ENCODE measurements at regions not wholly inside any gene's neighbourhood (a gene's known extent, or its start where the extent isn't known, plus 50 kb on each side); places are given as distances from the start of the nearest gene placed in this dataset.

DNA sequence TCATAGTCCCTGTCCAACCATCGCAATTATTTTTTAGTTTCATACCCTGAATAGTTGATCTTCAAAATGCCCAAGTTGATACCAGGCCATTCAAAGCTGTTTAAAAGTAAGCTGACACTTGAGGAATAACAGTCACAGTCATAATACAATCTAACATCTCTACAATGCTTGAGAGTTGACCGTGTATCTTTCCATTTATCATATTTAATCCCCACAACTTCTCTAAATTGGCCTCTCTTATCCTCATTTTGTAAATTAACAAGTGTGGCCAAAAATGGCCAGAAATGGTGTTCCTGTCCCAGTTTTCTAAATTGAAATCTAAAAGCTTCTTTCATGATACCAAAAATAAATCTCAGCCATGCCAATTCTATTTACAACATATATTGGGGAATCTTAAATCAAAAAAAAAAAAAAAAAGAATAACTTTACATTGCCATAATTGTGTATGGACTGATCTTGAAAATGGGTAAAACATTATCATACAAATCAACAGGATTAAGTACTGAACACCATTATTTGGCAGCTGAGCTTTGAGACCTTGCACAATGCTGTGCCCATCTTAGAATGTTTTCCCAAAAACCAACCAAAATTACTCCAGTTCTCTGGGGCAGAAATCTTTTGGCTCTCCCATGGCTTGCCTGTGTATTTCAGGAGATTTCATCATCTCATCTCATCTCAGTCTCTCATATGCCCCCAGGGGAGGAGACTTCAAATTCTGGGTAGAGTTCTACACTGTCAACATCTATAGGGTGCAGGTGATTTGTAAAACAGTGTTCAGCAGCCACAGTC lies 448.7 kb upstream of the JARID2 start:
- H3K9ac ChIP-seq (ENCODE audit: low read depth, low read length) = no peak overlapping the region
- no peaks in the 10 kb centered on the region for H3K9me3 ChIP-seq (ENCODE audit: control insufficient read depth, insufficient read depth, low read length)
- no peaks in the 10 kb centered on the region for H3K36me3 ChIP-seq (ENCODE audit: control insufficient read depth, insufficient read depth, low read length)
- H3K27me3 ChIP-seq (ENCODE audit: control insufficient read depth, insufficient read depth, low read length) = no peaks in the 10 kb centered on the region
- H3K4me1 ChIP-seq (ENCODE audit: control insufficient read depth, insufficient read depth, low read length) = peaks cover 3% of the 10 kb centered on the region
- no peak overlapping the region for H3K4me3 ChIP-seq (ENCODE audit: low read depth, low read length)

DNA sequence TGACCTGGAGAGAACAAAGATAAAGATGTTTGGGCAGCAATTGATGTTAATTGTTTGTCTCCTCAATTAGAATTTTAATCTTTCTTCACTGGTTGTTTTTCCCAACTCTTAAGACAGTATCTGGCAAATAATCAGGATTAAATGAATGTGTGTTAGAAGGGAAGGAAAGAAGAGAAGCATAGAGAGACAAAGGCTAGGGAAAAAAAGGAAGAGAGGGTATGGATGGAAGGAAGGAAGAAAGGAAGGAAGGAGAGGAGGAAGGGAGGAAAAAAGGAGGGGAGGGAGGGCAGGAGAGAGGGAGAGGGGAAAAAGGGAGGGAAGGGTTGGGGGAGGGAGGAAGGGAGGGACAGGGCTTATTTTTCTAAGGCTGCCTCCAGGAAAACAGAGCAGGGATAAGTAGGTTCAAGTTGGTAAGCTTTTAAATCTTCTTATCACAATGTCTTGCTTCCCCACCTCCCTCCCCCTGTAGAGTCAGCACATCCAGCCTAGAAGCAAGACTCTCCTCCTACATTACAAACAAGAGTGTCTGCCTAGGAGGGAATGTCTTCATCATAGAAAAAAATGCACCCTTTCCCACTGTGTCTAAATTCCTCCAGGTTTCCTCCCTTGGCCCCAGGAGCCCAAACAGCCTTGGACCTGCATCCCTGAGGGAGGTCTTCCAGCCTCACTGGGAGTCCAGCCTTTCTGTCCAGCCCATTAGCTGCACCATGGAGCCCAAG lies 447.8 kb upstream of the JARID2 start:
- Histone ChIP-seq H3K36me3 (ENCODE audit: control insufficient read depth, insufficient read depth, low read length) (no peaks in the 10 kb centered on the region), H3K9me3 (ENCODE audit: control insufficient read depth, insufficient read depth, low read length) (no peaks in the 10 kb centered on the region), H3K4me1 (ENCODE audit: control insufficient read depth, insufficient read depth, low read length) (peaks cover 3% of the 10 kb centered on the region), H3K27me3 (ENCODE audit: control insufficient read depth, insufficient read depth, low read length) (no peaks in the 10 kb centered on the region), H3K4me3 (ENCODE audit: low read depth, low read length) (no peak overlapping the region), H3K9ac (ENCODE audit: low read depth, low read length) (no peak overlapping the region)

- Histone ChIP-seq H3K9ac (ENCODE audit: low read depth, low read length) (no peak overlapping the region), H3K4me3 (ENCODE audit: low read depth, low read length) (no peak overlapping the region), H3K9me3 (ENCODE audit: control insufficient read depth, insufficient read depth, low read length) (no peaks in the 10 kb centered on the region), H3K27me3 (ENCODE audit: control insufficient read depth, insufficient read depth, low read length) (no peaks in the 10 kb centered on the region), H3K36me3 (ENCODE audit: control insufficient read depth, insufficient read depth, low read length) (no peaks in the 10 kb centered on the region), H3K4me1 (ENCODE audit: control insufficient read depth, insufficient read depth, low read length) (peaks cover 3% of the 10 kb centered on the region)
Measured at GRCh38 chr6:14798594-14798982, 447.3 kb upstream of the JARID2 start.

DNA sequence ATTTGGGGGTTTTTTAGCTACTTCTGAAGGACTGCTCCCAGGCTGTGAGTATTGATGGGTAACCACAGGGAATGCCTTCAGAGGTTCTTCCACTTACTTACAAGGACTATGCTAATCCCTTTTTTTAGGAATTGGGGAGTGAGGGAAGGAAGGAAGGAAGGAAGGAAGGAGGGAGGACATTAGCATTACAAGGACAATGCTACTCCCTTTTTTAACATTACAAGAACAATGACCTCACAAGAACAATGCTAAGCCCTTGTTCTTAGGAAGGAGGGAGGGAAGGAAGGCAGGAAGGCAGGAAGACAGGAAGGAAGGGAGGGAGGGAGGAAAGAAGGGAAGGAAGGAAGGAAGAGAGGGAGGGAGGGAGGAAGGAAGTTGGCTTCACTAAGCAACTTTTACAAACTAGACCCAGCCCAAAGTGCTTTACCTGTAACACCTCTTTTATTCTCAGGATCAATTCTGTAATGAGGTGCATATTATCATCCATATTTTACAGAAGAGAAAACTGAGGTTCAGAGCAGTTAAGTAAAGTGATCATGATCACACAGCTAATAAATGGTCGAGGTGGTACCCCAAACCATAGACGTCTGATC lies 446.8 kb upstream of the JARID2 start:
- Histone ChIP-seq H3K9ac (ENCODE audit: low read depth, low read length) (no peak overlapping the region), H3K9me3 (ENCODE audit: control insufficient read depth, insufficient read depth, low read length) (no peaks in the 10 kb centered on the region), H3K36me3 (ENCODE audit: control insufficient read depth, insufficient read depth, low read length) (no peaks in the 10 kb centered on the region), H3K4me1 (ENCODE audit: control insufficient read depth, insufficient read depth, low read length) (peaks cover 3% of the 10 kb centered on the region), H3K27me3 (ENCODE audit: control insufficient read depth, insufficient read depth, low read length) (no peaks in the 10 kb centered on the region), H3K4me3 (ENCODE audit: low read depth, low read length) (no peak overlapping the region)

DNA sequence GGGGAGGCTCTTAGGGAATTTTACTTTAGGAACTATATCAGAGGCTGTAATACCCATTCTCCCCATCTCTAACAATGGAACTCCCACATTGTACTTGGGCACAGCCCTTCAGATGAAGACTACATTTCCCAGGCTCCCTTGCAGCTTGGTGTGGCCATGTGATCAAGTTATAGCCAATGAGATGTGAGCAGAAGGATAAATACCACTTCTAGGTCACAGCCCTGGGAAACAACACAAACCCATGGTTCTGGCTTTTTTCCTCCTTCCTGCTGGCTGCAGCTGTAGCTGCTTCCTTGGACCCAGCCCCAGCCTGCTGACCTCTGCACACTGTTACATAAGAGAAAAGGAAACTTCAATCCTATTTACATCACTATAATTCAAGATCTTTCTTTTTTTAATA lies 445.9 kb upstream of the JARID2 start:
- no peak overlapping the region for H3K9ac ChIP-seq (ENCODE audit: low read depth, low read length)
- no peaks in the 10 kb centered on the region for H3K9me3 ChIP-seq (ENCODE audit: control insufficient read depth, insufficient read depth, low read length)
- no peak overlapping the region for H3K4me3 ChIP-seq (ENCODE audit: low read depth, low read length)
- no peaks in the 10 kb centered on the region for H3K36me3 ChIP-seq (ENCODE audit: control insufficient read depth, insufficient read depth, low read length)
- H3K4me1 ChIP-seq (ENCODE audit: control insufficient read depth, insufficient read depth, low read length) = peaks cover 3% of the 10 kb centered on the region
- no peaks in the 10 kb centered on the region for H3K27me3 ChIP-seq (ENCODE audit: control insufficient read depth, insufficient read depth, low read length)

- H3K4me1 ChIP-seq (ENCODE audit: control insufficient read depth, insufficient read depth, low read length) = peaks cover 3% of the 10 kb centered on the region
- no peaks in the 10 kb centered on the region for H3K36me3 ChIP-seq (ENCODE audit: control insufficient read depth, insufficient read depth, low read length)
- no peaks in the 10 kb centered on the region for H3K27me3 ChIP-seq (ENCODE audit: control insufficient read depth, insufficient read depth, low read length)
- H3K4me3 ChIP-seq (ENCODE audit: low read depth, low read length) = no peak overlapping the region
- no peaks in the 10 kb centered on the region for H3K9me3 ChIP-seq (ENCODE audit: control insufficient read depth, insufficient read depth, low read length)
- no peak overlapping the region for H3K9ac ChIP-seq (ENCODE audit: low read depth, low read length)
Measured at GRCh38 chr6:14802514-14803160, 443.2 kb upstream of the JARID2 start.

GRCh38 chr6:14804001-14804784 lies 441.7 kb upstream of the JARID2 start:
- H3K4me1 ChIP-seq (ENCODE audit: control insufficient read depth, insufficient read depth, low read length) = no peaks in the 10 kb centered on the region
- H3K27me3 ChIP-seq (ENCODE audit: control insufficient read depth, insufficient read depth, low read length) = no peaks in the 10 kb centered on the region
- no peak overlapping the region for H3K9ac ChIP-seq (ENCODE audit: low read depth, low read length)
- no peaks in the 10 kb centered on the region for H3K36me3 ChIP-seq (ENCODE audit: control insufficient read depth, insufficient read depth, low read length)
- H3K4me3 ChIP-seq (ENCODE audit: low read depth, low read length) = no peak overlapping the region
- H3K9me3 ChIP-seq (ENCODE audit: control insufficient read depth, insufficient read depth, low read length) = no peaks in the 10 kb centered on the region

DNA sequence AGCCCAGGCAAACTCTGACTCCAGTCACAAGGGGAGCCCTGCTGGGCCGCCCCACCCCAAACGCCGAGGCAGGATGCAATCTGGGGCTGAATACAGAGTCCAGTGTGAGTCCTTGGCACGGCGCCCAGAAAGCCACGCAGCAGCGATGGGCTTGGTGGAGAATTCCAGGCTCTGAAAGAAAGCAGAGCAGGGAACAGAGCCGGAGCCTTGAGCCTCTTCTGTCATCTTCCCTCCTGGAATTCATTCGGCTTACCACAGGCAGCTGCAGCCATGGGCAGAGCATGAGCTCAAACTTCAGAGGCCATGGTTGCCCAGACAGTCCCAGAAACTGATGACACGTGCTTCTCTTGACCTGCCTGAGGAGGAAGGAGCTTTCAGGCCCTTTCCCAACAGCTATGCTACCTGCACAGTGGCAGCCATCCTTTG lies 441.1 kb upstream of the JARID2 start:
- no peaks in the 10 kb centered on the region for H3K36me3 ChIP-seq (ENCODE audit: control insufficient read depth, insufficient read depth, low read length)
- no peak overlapping the region for H3K9ac ChIP-seq (ENCODE audit: low read depth, low read length)
- H3K4me3 ChIP-seq (ENCODE audit: low read depth, low read length) = no peak overlapping the region
- no peaks in the 10 kb centered on the region for H3K27me3 ChIP-seq (ENCODE audit: control insufficient read depth, insufficient read depth, low read length)
- no peaks in the 10 kb centered on the region for H3K9me3 ChIP-seq (ENCODE audit: control insufficient read depth, insufficient read depth, low read length)
- no peaks in the 10 kb centered on the region for H3K4me1 ChIP-seq (ENCODE audit: control insufficient read depth, insufficient read depth, low read length)

DNA sequence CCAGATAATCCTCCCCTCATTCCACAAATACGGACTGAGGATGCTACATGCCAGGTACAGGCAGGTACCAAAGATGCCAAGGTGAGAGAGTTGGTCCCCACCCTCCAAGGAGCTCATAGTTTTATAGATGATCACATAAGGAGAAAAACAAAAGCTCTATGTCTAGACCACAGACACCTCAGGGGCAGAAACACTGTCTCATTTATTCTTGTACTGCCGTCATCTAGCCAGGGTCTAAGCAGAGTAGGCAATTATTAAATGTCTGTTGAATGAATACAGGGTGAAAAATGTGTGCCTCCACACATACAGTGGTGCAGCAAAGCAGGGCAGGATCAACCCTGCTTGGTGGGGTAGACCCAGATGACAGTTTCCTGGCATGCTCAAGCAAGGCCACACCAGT lies 439.8 kb upstream of the JARID2 start:
- no peak overlapping the region for H3K9ac ChIP-seq (ENCODE audit: low read depth, low read length)
- H3K4me1 ChIP-seq (ENCODE audit: control insufficient read depth, insufficient read depth, low read length) = no peaks in the 10 kb centered on the region
- H3K4me3 ChIP-seq (ENCODE audit: low read depth, low read length) = no peak overlapping the region
- H3K27me3 ChIP-seq (ENCODE audit: control insufficient read depth, insufficient read depth, low read length) = no peaks in the 10 kb centered on the region
- H3K9me3 ChIP-seq (ENCODE audit: control insufficient read depth, insufficient read depth, low read length) = no peaks in the 10 kb centered on the region
- no peaks in the 10 kb centered on the region for H3K36me3 ChIP-seq (ENCODE audit: control insufficient read depth, insufficient read depth, low read length)

GRCh38 chr6:14807130-14807529 lies 438.7 kb upstream of the JARID2 start:
- Histone ChIP-seq H3K4me3 (ENCODE audit: low read depth, low read length) (no peak overlapping the region), H3K4me1 (ENCODE audit: control insufficient read depth, insufficient read depth, low read length) (no peaks in the 10 kb centered on the region), H3K27me3 (ENCODE audit: control insufficient read depth, insufficient read depth, low read length) (no peaks in the 10 kb centered on the region), H3K9ac (ENCODE audit: low read depth, low read length) (no peak overlapping the region), H3K9me3 (ENCODE audit: control insufficient read depth, insufficient read depth, low read length) (no peaks in the 10 kb centered on the region), H3K36me3 (ENCODE audit: control insufficient read depth, insufficient read depth, low read length) (no peaks in the 10 kb centered on the region)

- H3K36me3 ChIP-seq (ENCODE audit: control insufficient read depth, insufficient read depth, low read length) = no peaks in the 10 kb centered on the region
- H3K27me3 ChIP-seq (ENCODE audit: control insufficient read depth, insufficient read depth, low read length) = no peaks in the 10 kb centered on the region
- H3K9me3 ChIP-seq (ENCODE audit: control insufficient read depth, insufficient read depth, low read length) = no peaks in the 10 kb centered on the region
- no peak overlapping the region for H3K9ac ChIP-seq (ENCODE audit: low read depth, low read length)
- H3K4me1 ChIP-seq (ENCODE audit: control insufficient read depth, insufficient read depth, low read length) = no peaks in the 10 kb centered on the region
- no peak overlapping the region for H3K4me3 ChIP-seq (ENCODE audit: low read depth, low read length)
Measured at GRCh38 chr6:14807971-14808370, 437.9 kb upstream of the JARID2 start.
